K562 (cell line): ENCODE measurements at regions not wholly inside any gene's neighbourhood (a gene's known extent, or its start where the extent isn't known, plus 50 kb on each side); places are given as distances from the start of the nearest gene placed in this dataset.

Experiments
- ATAC-seq: fragments of 200-7000 bp; cut with Tn5 transposase; 3 replicates; pipeline ENCODE4 v1.9.1; 2020; ENCODE audit warnings: moderate library complexity
- BruUV-seq: library from RNA; stranded (reverse); fragments of 400-500 nt; replicated peaks from 2 replicates; lab custom pipeline; 2021; lab: Mats Ljungman, UMichigan
- CTCF ChIA-PET: fragments of 300-600 bp; formaldehyde crosslinking; extraction: SDS; loops from one replicate; lab custom pipeline; 2021; ENCODE audit warnings: low intra/inter-chr PET ratio; lab: Yijun Ruan, JAX
- POLR2A ChIA-PET: fragments of 300-600, 350-650 bp; sonication (Branson Sonifier 250); formaldehyde crosslinking; extraction: SDS; loops from one replicate; lab custom pipeline; 2021; ENCODE audit warnings: antibody characterized with exemption, inconsistent platforms; lab: Yijun Ruan, JAX
- DNase-seq, 4 experiments: peaks; one replicate each; pipeline versions ENCODE4 v3.0.0 to v3.0.0-alpha.2; 2011 to 2018; ENCODE audit warnings: low spot score in 3 of 4, mixed read lengths in 3 of 4; ENCODE audit errors: extremely low read depth in 1 of 4
- FAIRE-seq: peaks from 2 replicates; lab custom pipeline; 2011; peaks lifted over from hg19 to GRCh38; lab: Jason Lieb, UNC
- H2AFZ ChIP-seq: 2 replicates; pipeline ENCODE4 v1.6.0; 2011; ENCODE audit warnings: low read depth, low read length, control low read depth, inconsistent platforms
- H3K27ac ChIP-seq: fragments of 200-600 bp; 3 replicates; pipeline ENCODE4 v1.8.0; 2011; ENCODE audit warnings: low read depth, mild to moderate bottlenecking, control low read depth, inconsistent platforms, low read length, moderate library complexity, mixed read lengths; ENCODE audit errors: extremely low read depth
- H3K27me3 ChIP-seq, 2 experiments: fragments of 300-600 bp in 1 of 2; 2 replicates in 1 of 2; 3 replicates in 1 of 2; pipeline versions ENCODE4 v1.6.0 to v1.8.0; 2011; ENCODE audit warnings: inconsistent platforms in 2 of 2, low read length in 2 of 2, mild to moderate bottlenecking in 1 of 2, mixed read lengths in 1 of 2, moderate library complexity in 1 of 2; ENCODE audit not compliant: control insufficient read depth in 2 of 2, insufficient read depth in 2 of 2
- H3K36me3 ChIP-seq: fragments of 300-600 bp; 3 replicates; pipeline ENCODE4 v1.8.0; 2011; ENCODE audit warnings: mild to moderate bottlenecking, low read length, inconsistent platforms; ENCODE audit not compliant: control insufficient read depth, insufficient read depth
- H3K4me1 ChIP-seq, 2 experiments: fragments of 200-600 bp in 1 of 2; replicated peaks in 1 of 2; 2 replicates in 1 of 2; 3 replicates in 1 of 2; pipeline versions ENCODE4 v1.5.1 to v1.8.0; 2011; ENCODE audit warnings: inconsistent platforms in 2 of 2, low read length in 2 of 2, mild to moderate bottlenecking in 1 of 2, mixed read lengths in 1 of 2, moderate library complexity in 1 of 2; ENCODE audit not compliant: control insufficient read depth in 2 of 2, insufficient read depth in 2 of 2
- H3K4me2 ChIP-seq: 2 replicates; pipeline ENCODE4 v1.6.1; 2011; ENCODE audit warnings: low read length, control low read depth, inconsistent platforms, mixed read lengths; ENCODE audit not compliant: insufficient read depth
- H3K4me3 ChIP-seq: fragments of 200-600 bp; sonication (generic), shearing (Covaris generic); 2 replicates; pipeline ENCODE4 v1.5.1; 2016; ENCODE audit warnings: control low read depth, inconsistent platforms
- H3K79me2 ChIP-seq: fragments of 200-600 bp; 3 replicates; pipeline ENCODE4 v1.8.0; 2011; ENCODE audit warnings: low read length, inconsistent platforms; ENCODE audit not compliant: control insufficient read depth, insufficient read depth
- H3K9ac ChIP-seq, 2 experiments: 2 replicates each; pipeline versions ENCODE4 v1.6.0 to v1.6.1; 2011; ENCODE audit warnings: low read depth in 2 of 2, low read length in 2 of 2, control low read depth in 1 of 2, inconsistent platforms in 1 of 2, mild to moderate bottlenecking in 1 of 2, mixed read lengths in 1 of 2; ENCODE audit not compliant: insufficient read depth in 1 of 2
- H3K9me1 ChIP-seq: one replicate; pipeline ENCODE4 v1.6.0; 2011; ENCODE audit warnings: inconsistent platforms, mild to moderate bottlenecking, low read length, moderate library complexity; ENCODE audit not compliant: control insufficient read depth, insufficient read depth
- H3K9me3 ChIP-seq: replicated peaks from 2 replicates; pipeline ENCODE4 v1.5.1; 2011; ENCODE audit warnings: low read depth, low read length, inconsistent platforms; ENCODE audit not compliant: control insufficient read depth, insufficient read depth
- H4K20me1 ChIP-seq: replicated peaks from 2 replicates; pipeline ENCODE4 v1.6.1; 2011; ENCODE audit warnings: low read length, inconsistent platforms, mixed read lengths; ENCODE audit not compliant: control insufficient read depth, insufficient read depth
- DMBX1 ChIP-seq: fragments of 250-450 bp; sonication (Bioruptor Pico); IDR thresholded peaks from 2 replicates; pipeline ENCODE4 v1.8.0; 2022; ENCODE audit warnings: inconsistent platforms, mild to moderate bottlenecking, moderate library complexity, borderline replicate concordance
- E2F8 ChIP-seq: fragments of 450-650 bp; IDR thresholded peaks from 2 replicates; pipeline ENCODE4 v1.7.1; 2018; ENCODE audit warnings: mild to moderate bottlenecking, low read depth; ENCODE audit not compliant: partially characterized antibody
- KAT8 ChIP-seq: fragments of 450-650 bp; IDR thresholded peaks from 2 replicates; pipeline ENCODE4 v1.6.1; 2016; ENCODE audit warnings: low read depth, mild to moderate bottlenecking
- ZNF696 ChIP-seq: fragments of 250-450 bp; sonication (Bioruptor Pico); conservative IDR thresholded peaks from 2 replicates; pipeline ENCODE4 v1.4.0; 2020; ENCODE audit warnings: mild to moderate bottlenecking, moderate library complexity
- WGBS: fragments of 100-300 bp; shearing (Covaris generic); methylation state at CpG from one replicate; pipeline ENCODE4 v1.1.6; 2016; ENCODE audit warnings: low coverage, mixed read lengths; ENCODE audit not compliant: insufficient coverage; ENCODE audit errors: missing lambda C conversion rate; 5-methylcytosine and 5-hydroxymethylcytosine counted together
- in situ Hi-C: fragments of 300-500 bp; cut with MboI; formaldehyde crosslinking; loops from 4 replicates; pipeline ENCODE4 v1.15.0; 2018; ENCODE audit warnings: inconsistent platforms, mixed read lengths
- intact Hi-C: fragments of 100-400 bp; cut with micrococcal nuclease; formaldehyde crosslinking; loops from 2 replicates; pipeline ENCODE4 v1.14.2; 2022

DNA sequence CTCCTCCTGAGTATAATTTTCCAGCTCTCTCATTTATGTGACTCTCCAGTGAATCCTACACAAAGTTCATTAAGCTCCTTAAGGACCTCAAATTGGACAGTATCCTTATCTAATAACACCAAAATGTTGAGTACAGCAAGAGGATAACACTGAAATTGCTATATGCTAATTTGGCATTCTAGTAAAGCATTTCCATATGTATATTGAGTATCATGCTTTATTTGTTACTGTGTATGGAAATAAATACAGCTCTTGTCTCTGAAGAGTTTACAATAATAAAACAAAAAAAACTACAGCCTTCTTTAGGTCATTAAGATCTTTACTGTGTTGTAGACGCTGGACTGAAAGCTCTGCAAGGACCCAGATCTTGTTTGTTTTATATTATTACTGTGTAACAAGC is 1341.3 kb downstream of the ROBO1 start:
- Histone ChIP-seq H4K20me1 (no peaks in the 10 kb centered on the region), H3K27me3 (no peaks in the 10 kb centered on the region), H3K4me1 (no peaks in the 10 kb centered on the region), H3K36me3 (no peaks in the 10 kb centered on the region), H3K9me3 (no peaks in the 10 kb centered on the region), H3K4me3 (no peak overlapping the region), H3K27ac (no peak overlapping the region), H2AFZ (no peak overlapping the region), H3K9me1 (no peaks in the 10 kb centered on the region), H3K79me2 (no peaks in the 10 kb centered on the region), H3K9ac (no peak overlapping the region), H3K4me2 (no peak overlapping the region)
- in situ Hi-C loops: no loop called here
- BruUV-seq: no TSS peak
- ChIA-PET POLR2A (no interaction called here), CTCF (no interaction called here)
- intact Hi-C loops: no loop called here
- WGBS: 0% methylated on average over 1 of the region's 1 CpG
- no peak for TF ChIP-seq E2F8
- no peak for TF ChIP-seq ZNF696 (CRISPR knock-in tag)
- no peak for TF ChIP-seq KAT8
- DNase-seq (no peak), FAIRE-seq (no peak), ATAC-seq (no peak)

DNA sequence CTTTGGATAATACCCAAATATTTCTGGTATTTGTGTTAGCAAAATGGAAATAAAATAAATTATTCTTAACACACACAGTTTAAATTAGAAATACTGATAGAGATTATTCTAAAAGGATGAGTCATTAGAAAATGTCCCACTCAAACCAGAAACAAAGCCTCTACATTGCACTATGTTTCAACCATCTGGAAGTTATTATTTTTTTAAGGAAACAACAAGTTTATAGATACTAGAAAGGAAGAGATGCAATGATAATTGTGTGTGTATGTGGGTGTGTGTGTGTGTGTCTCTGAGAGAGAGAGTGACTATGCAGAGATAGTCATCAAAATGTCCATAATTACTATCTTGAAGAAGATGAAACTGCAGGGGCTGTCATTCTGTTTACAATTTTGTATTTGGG is 1340.5 kb downstream of the ROBO1 start:
- ChIA-PET POLR2A (no interaction called here), CTCF (no interaction called here)
- Histone ChIP-seq H3K4me3 (no peak overlapping the region), H3K9ac (no peak overlapping the region), H3K27me3 (no peaks in the 10 kb centered on the region), H2AFZ (no peak overlapping the region), H3K79me2 (no peaks in the 10 kb centered on the region), H3K9me3 (no peaks in the 10 kb centered on the region), H3K36me3 (no peaks in the 10 kb centered on the region), H3K27ac (no peak overlapping the region), H4K20me1 (no peaks in the 10 kb centered on the region), H3K9me1 (no peaks in the 10 kb centered on the region), H3K4me1 (no peaks in the 10 kb centered on the region), H3K4me2 (no peak overlapping the region)
- DNase-seq: no peak
- ATAC-seq: no peak
- intact Hi-C loops: no loop called here
- FAIRE-seq: no peak
- in situ Hi-C loops: no loop called here
- BruUV-seq: no TSS peak
- no peak for TF ChIP-seq DMBX1 (CRISPR knock-in tag)
